Natural killer cell (primary cell): ENCODE measurements at regions not wholly inside any gene's neighbourhood (a gene's known extent, or its start where the extent isn't known, plus 50 kb on each side); places are given as distances from the start of the nearest gene placed in this dataset.

Experiments
- ATAC-seq, 3 donors: fragments of 150-1000 bp in 2 of 3; fragments of 200-7000 bp in 1 of 3; cut with Tn5 transposase; 1 replicate in 1 of 3; 2 replicates in 2 of 3; pipeline ENCODE4 v1.10.0; 2021; ENCODE audit warnings: mild to moderate bottlenecking in 2 of 3, moderate library complexity in 2 of 3
- DNase-seq, 2 donors: peaks; one replicate each; pipeline versions ENCODE4 v3.0.0 to v3.0.0-alpha.2; 2013 to 2021; ENCODE audit warnings: mixed read lengths in 1 of 2
- H3K27ac ChIP-seq: one replicate; pipeline ENCODE4 v1.5.1; 2013; ENCODE audit warnings: mild to moderate bottlenecking, low read length
- H3K27me3 ChIP-seq: one replicate; pipeline ENCODE4 v1.6.1; 2013; ENCODE audit warnings: low read length; ENCODE audit not compliant: control insufficient read depth, insufficient read depth
- H3K36me3 ChIP-seq: one replicate; pipeline ENCODE4 v1.6.1; 2013; ENCODE audit warnings: low read length; ENCODE audit not compliant: control insufficient read depth, insufficient read depth
- H3K4me1 ChIP-seq: one replicate; pipeline ENCODE4 v1.6.1; 2013; ENCODE audit warnings: low read length; ENCODE audit not compliant: control insufficient read depth, insufficient read depth
- H3K4me3 ChIP-seq: one replicate; pipeline ENCODE4 v1.5.1; 2013; ENCODE audit warnings: low read length
- H3K9me3 ChIP-seq: one replicate; pipeline ENCODE4 v1.6.1; 2013; ENCODE audit warnings: low read length; ENCODE audit not compliant: control insufficient read depth, insufficient read depth
- H3K27ac Mint-ChIP-seq, 2 donors: one replicate each; pipeline ENCODE4 v1.8.0; 2022; ENCODE audit warnings: mild to moderate bottlenecking in 2 of 2, mixed read lengths in 2 of 2, moderate library complexity in 1 of 2
- H3K27me3 Mint-ChIP-seq, 2 donors: one replicate each; pipeline ENCODE4 v1.8.0; 2022; ENCODE audit warnings: low read depth in 2 of 2, mixed read lengths in 2 of 2
- H3K36me3 Mint-ChIP-seq: one replicate; pipeline ENCODE4 v1.8.0; 2022; ENCODE audit warnings: mixed read lengths
- H3K4me1 Mint-ChIP-seq, 2 donors: one replicate each; pipeline ENCODE4 v1.8.0; 2022; ENCODE audit warnings: mixed read lengths in 2 of 2
- H3K4me3 Mint-ChIP-seq: one replicate; pipeline ENCODE4 v1.8.0; 2022; ENCODE audit warnings: mild to moderate bottlenecking, moderate library complexity, mixed read lengths
- H3K9me3 Mint-ChIP-seq, 2 donors: one replicate each; pipeline ENCODE4 v1.8.0; 2022; ENCODE audit warnings: mixed read lengths in 2 of 2
- WGBS: methylation state at CpG from one replicate; pipeline ENCODE4 v1.1.7; 2013; ENCODE audit warnings: missing lambda C conversion rate; ENCODE audit not compliant: insufficient coverage; 5-methylcytosine and 5-hydroxymethylcytosine counted together
- intact Hi-C: fragments of 100-400 bp; cut with micrococcal nuclease; formaldehyde crosslinking; loops from one replicate; pipeline ENCODE4 v1.14.2; 2022
- TF ChIP-seq, protein P1 (sequence below): fragments of 200-600 bp; IDR thresholded peaks from one replicate; pipeline ENCODE4 v1.8.0; 2022; ENCODE audit warnings: antibody characterized with exemption

DNA sequence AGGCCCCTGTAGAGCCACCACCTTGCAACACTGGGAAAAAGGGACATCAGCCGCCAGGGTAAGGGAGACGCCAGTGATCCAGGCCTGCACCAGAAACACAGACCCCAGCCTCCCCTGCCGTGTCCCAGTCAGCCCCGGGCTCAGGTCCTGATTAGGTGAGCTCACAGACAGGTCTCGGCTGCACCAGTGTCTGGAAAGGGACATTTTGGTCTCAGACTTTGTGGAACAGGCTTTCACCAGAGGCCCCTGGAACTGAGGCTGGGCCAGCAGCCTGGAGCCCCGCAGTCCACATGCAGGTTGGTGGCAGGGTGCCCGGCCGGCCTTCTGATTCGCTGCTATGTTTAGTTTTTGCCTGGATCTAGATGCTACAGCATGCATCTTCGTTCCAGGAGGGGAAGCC lies 369.0 kb upstream of the IRX4 start:
- Histone ChIP-seq H3K27me3 (no peaks in the 10 kb centered on the region), H3K9me3 (no peaks in the 10 kb centered on the region), H3K4me1 (no peaks in the 10 kb centered on the region), H3K36me3 (no peaks in the 10 kb centered on the region), H3K4me3 (no peak overlapping the region), H3K27ac (no peak overlapping the region)
- no peak for ATAC-seq
- DNase-seq: no peak
- H3K36me3 Mint-ChIP-seq: no peaks in the 10 kb centered on the region
- WGBS: 83% methylated on average over 10 of the region's 10 CpGs
- intact Hi-C loops: no loop called here
- H3K27me3 Mint-ChIP-seq: peaks cover 0 to 4% of the 10 kb centered on the region in 2 donors
- no peaks in the 10 kb centered on the region for H3K4me1 Mint-ChIP-seq
- TF ChIP-seq, protein P1, sequence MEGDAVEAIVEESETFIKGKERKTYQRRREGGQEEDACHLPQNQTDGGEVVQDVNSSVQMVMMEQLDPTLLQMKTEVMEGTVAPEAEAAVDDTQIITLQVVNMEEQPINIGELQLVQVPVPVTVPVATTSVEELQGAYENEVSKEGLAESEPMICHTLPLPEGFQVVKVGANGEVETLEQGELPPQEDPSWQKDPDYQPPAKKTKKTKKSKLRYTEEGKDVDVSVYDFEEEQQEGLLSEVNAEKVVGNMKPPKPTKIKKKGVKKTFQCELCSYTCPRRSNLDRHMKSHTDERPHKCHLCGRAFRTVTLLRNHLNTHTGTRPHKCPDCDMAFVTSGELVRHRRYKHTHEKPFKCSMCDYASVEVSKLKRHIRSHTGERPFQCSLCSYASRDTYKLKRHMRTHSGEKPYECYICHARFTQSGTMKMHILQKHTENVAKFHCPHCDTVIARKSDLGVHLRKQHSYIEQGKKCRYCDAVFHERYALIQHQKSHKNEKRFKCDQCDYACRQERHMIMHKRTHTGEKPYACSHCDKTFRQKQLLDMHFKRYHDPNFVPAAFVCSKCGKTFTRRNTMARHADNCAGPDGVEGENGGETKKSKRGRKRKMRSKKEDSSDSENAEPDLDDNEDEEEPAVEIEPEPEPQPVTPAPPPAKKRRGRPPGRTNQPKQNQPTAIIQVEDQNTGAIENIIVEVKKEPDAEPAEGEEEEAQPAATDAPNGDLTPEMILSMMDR: no peak
- peaks cover 0 to 2% of the 10 kb centered on the region in 2 donors for H3K9me3 Mint-ChIP-seq
- no peak overlapping the region for H3K4me3 Mint-ChIP-seq
- H3K27ac Mint-ChIP-seq: no peak overlapping the region

DNA sequence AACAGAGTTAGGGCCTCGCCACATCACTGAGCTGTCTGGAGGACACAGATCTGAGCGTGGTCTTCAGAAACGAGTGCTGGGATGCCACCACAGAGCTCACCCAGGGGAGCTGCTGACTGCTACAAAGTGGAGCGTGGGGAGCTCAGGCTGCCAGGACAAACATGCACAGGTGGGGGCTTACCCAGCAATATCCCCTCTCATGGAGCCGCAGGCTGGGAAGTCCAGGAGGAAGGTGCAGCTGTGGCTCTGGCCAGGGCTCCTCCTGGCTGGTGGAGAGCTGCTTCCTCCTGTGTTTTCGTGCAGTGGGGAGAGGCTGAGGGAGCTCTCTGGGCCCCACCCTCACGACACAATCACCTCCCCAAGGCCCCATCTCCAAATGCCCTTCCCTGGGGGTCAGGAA lies 368.6 kb upstream of the IRX4 start:
- intact Hi-C loops: no loop called here
- Mint-ChIP-seq H3K4me1 (no peaks in the 10 kb centered on the region), H3K36me3 (no peaks in the 10 kb centered on the region), H3K27ac (no peak overlapping the region), H3K9me3 (peaks cover 0 to 2% of the 10 kb centered on the region in 2 donors), H3K27me3 (peaks cover 0 to 4% of the 10 kb centered on the region in 2 donors), H3K4me3 (no peak overlapping the region)
- Histone ChIP-seq H3K4me3 (no peak overlapping the region), H3K9me3 (no peaks in the 10 kb centered on the region), H3K4me1 (no peaks in the 10 kb centered on the region), H3K27ac (no peak overlapping the region), H3K36me3 (no peaks in the 10 kb centered on the region), H3K27me3 (no peaks in the 10 kb centered on the region)
- WGBS: 70% methylated on average over 7 of the region's 7 CpGs
- TF ChIP-seq, protein P1: no peak
- DNase-seq: no peak
- ATAC-seq: no peak

DNA sequence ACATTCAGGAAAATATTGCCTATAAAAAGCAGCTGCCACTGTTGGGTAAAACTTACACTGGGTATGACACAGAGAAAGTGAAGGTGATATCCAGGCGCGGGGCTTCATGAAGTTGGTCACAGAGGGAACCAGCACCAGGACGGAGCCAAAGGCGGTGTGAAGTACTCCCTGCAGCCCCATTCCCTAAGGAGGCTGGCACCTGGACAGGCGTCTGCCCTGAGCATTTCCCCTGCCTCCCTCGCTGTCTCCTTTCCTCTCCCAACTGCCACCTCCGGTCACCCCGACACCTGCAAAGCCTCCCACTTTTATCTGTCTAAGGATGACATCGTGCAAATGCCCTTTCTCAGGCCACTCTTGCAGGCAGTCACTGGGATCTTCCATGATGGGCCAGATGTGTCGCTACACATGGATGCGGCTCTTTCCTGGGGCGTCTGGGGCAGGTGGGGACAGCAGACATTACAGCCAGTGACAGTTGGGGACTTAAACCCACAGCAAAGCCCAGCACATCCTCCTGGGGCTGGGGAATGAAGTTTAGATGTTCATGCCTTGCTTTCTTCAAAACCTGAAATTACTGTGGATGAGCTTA lies 367.7 kb upstream of the IRX4 start:
- intact Hi-C loops: no loop called here
- H3K27me3 Mint-ChIP-seq: peaks cover 0 to 4% of the 10 kb centered on the region in 2 donors
- DNase-seq: no peak
- H3K36me3 ChIP-seq: no peaks in the 10 kb centered on the region
- no peaks in the 10 kb centered on the region for H3K27me3 ChIP-seq
- no peak for ATAC-seq
- peaks cover 0 to 2% of the 10 kb centered on the region in 2 donors for H3K9me3 Mint-ChIP-seq
- 87% methylated on average over 12 of the region's 12 CpGs for WGBS
- TF ChIP-seq, protein P1: no peak
- H3K4me3 Mint-ChIP-seq: no peak overlapping the region
- H3K9me3 ChIP-seq: no peaks in the 10 kb centered on the region
- H3K27ac Mint-ChIP-seq: no peak overlapping the region
- H3K27ac ChIP-seq: no peak overlapping the region
- H3K4me1 Mint-ChIP-seq: no peaks in the 10 kb centered on the region
- no peaks in the 10 kb centered on the region for H3K36me3 Mint-ChIP-seq
- no peaks in the 10 kb centered on the region for H3K4me1 ChIP-seq
- H3K4me3 ChIP-seq: no peak overlapping the region

DNA sequence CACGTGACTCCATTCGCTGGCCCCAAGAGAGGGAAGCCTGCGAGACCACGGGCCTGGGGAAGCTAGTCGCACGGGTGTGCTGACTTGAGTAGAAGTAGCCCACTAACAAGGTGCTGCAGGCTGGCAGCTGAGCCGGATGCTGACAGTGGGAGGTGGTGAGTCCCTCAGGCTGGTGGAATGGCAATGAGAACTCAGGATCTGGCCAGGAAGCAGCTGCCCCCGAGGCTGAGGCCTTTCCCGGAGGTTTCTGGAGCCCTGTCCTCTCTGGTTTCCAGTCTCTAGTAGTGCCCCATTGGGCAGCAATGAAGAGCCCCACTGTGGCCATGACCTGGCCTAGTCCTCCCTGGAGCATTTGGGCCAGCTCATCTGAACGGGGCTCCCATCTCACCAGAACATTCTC lies 366.7 kb upstream of the IRX4 start:
- peaks cover 0 to 2% of the 10 kb centered on the region in 2 donors for H3K9me3 Mint-ChIP-seq
- Histone ChIP-seq H3K36me3 (no peaks in the 10 kb centered on the region), H3K4me1 (no peaks in the 10 kb centered on the region), H3K9me3 (no peaks in the 10 kb centered on the region), H3K27me3 (no peaks in the 10 kb centered on the region), H3K27ac (no peak overlapping the region), H3K4me3 (no peak overlapping the region)
- DNase-seq: no peak
- H3K4me3 Mint-ChIP-seq: no peak overlapping the region
- H3K36me3 Mint-ChIP-seq: no peaks in the 10 kb centered on the region
- H3K27me3 Mint-ChIP-seq: peaks cover 0 to 4% of the 10 kb centered on the region in 2 donors
- TF ChIP-seq, protein P1: no peak
- WGBS: 76% methylated on average over 10 of the region's 10 CpGs
- H3K4me1 Mint-ChIP-seq: no peaks in the 10 kb centered on the region
- H3K27ac Mint-ChIP-seq: no peak overlapping the region
- intact Hi-C loops: no loop called here
- ATAC-seq: no peak
